Panc1 (cell line): ENCODE measurements at regions not wholly inside any gene's neighbourhood (a gene's known extent, or its start where the extent isn't known, plus 50 kb on each side); places are given as distances from the start of the nearest gene placed in this dataset.
"Not testable (repeated sequence)": the region's sequence is repeated elsewhere in the genome, so short reads cannot be mapped to it uniquely, and the experiment has no call there.

Experiments used
- ATAC-seq: fragments of 200-7000 bp; cut with Tn5 transposase; 2 replicates; pipeline ENCODE4 v1.9.1; 2020; ENCODE audit warnings: mild to moderate bottlenecking, moderate library complexity
- BruUV-seq: library from RNA; stranded (reverse); fragments of 400-500 nt; replicated peaks from 2 replicates; lab custom pipeline; 2021; lab: Mats Ljungman, UMichigan
- CTCF ChIA-PET: fragments of 300-600 bp; sonication (Branson Sonifier 250); formaldehyde crosslinking; loops from one replicate; lab custom pipeline; 2022; ENCODE audit warnings: antibody characterized with exemption; lab: Charles Lee
- POLR2A ChIA-PET: fragments of 300-600 bp; sonication (Branson Sonifier 250); formaldehyde crosslinking; loops from one replicate; lab custom pipeline; 2022; ENCODE audit warnings: antibody characterized with exemption; lab: Charles Lee
- DNase-seq: peaks from one replicate; pipeline ENCODE4 v3.0.0-alpha.2; 2010; ENCODE audit warnings: low read depth, low spot score
- H3K27ac ChIP-seq: 2 replicates; pipeline ENCODE4 v1.5.1; 2011; ENCODE audit warnings: mild to moderate bottlenecking, low read length, inconsistent platforms
- H3K27me3 ChIP-seq: fragments of 200-500 bp; sonication (Bioruptor generic); 2 replicates; pipeline ENCODE4 v1.6.0; 2014; ENCODE audit warnings: low read length, inconsistent platforms; ENCODE audit not compliant: control insufficient read depth, insufficient read depth
- H3K36me3 ChIP-seq: fragments of 200-500 bp; sonication (Bioruptor generic); 2 replicates; pipeline ENCODE4 v1.5.1; 2014; ENCODE audit warnings: inconsistent platforms, mild to moderate bottlenecking, low read length, moderate library complexity; ENCODE audit not compliant: control insufficient read depth, insufficient read depth
- H3K4me1 ChIP-seq: 2 replicates; pipeline ENCODE4 v1.5.1; 2011; ENCODE audit warnings: inconsistent platforms, mild to moderate bottlenecking, low read length, moderate library complexity; ENCODE audit not compliant: control insufficient read depth, insufficient read depth
- H3K4me3 ChIP-seq, 2 experiments: 2 replicates each; pipeline ENCODE4 v1.5.1; 2011 to 2012; ENCODE audit warnings: low read depth in 2 of 2, low read length in 2 of 2, mild to moderate bottlenecking in 2 of 2, inconsistent platforms in 1 of 2, moderate library complexity in 1 of 2
- H3K9me3 ChIP-seq: fragments of 200-500 bp; sonication (Bioruptor generic); 2 replicates; pipeline ENCODE4 v1.5.1; 2014; ENCODE audit warnings: low read depth, mild to moderate bottlenecking, inconsistent platforms, low read length, moderate library complexity; ENCODE audit not compliant: control insufficient read depth, insufficient read depth
- CTCF ChIP-seq: fragments of 450-650 bp; IDR thresholded peaks from 2 replicates; pipeline ENCODE4 v1.5.1; 2017; ENCODE audit warnings: mild to moderate bottlenecking
- POLR2AphosphoS5 ChIP-seq: IDR thresholded peaks from 2 replicates; pipeline ENCODE4 v1.6.1; 2012; ENCODE audit warnings: mild to moderate bottlenecking, low read depth, low read length, moderate library complexity
- REST ChIP-seq, 2 experiments: IDR thresholded peaks; 2 replicates each; pipeline ENCODE4 v1.6.1; 2011 to 2012; ENCODE audit warnings: low read depth in 2 of 2, control low read depth in 1 of 2, low read length in 1 of 2, mild to moderate bottlenecking in 1 of 2, moderate library complexity in 1 of 2; ENCODE audit not compliant: insufficient read depth in 1 of 2
- SIN3A ChIP-seq: IDR thresholded peaks from 2 replicates; pipeline ENCODE4 v1.6.1; 2012; ENCODE audit warnings: low read depth, mild to moderate bottlenecking, low read length, moderate library complexity, borderline replicate concordance; ENCODE audit not compliant: insufficient read depth
- TCF7L2 ChIP-seq: IDR thresholded peaks from 2 replicates; pipeline ENCODE4 v1.6.1; 2011; ENCODE audit warnings: mild to moderate bottlenecking, low read depth, low read length, inconsistent platforms
- in situ Hi-C: cut with HindIII; loops from 2 replicates; pipeline ENCODE4 v1.10.0; 2016; ENCODE audit warnings: low sequenced_read_pairs, low pct_unique_long_range_greater_than_20kb
- intact Hi-C: fragments of 100-400 bp; cut with micrococcal nuclease; formaldehyde crosslinking; loops from one replicate; pipeline ENCODE4 v1.10.0; 2022; ENCODE audit not compliant: unreplicated experiment

DNA sequence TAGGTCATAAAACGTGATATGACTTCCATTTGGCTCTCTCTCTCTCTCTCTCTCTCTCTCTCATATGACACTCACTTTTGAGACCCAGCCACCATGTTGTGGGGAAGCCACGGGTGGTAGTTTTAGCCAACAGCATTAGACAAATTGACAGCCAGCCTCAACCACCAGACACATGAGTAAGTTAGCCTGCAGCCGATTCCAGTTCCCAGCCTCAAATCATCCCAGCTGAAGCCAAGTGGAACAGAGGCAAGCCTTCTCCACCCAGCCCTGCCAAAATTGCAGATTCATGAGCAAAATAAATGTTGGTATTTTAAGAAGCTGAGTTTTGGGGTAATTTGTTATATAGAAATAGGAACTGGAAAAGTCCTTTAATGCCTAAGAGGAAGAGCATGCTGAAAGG lies 98.0 kb upstream of the DNAH14 start:
- peaks cover 3% of the 10 kb centered on the region; the same call in 1 of the 2 replicates for H3K9me3 ChIP-seq
- no TSS peak for BruUV-seq
- ATAC-seq: no peak

DNA sequence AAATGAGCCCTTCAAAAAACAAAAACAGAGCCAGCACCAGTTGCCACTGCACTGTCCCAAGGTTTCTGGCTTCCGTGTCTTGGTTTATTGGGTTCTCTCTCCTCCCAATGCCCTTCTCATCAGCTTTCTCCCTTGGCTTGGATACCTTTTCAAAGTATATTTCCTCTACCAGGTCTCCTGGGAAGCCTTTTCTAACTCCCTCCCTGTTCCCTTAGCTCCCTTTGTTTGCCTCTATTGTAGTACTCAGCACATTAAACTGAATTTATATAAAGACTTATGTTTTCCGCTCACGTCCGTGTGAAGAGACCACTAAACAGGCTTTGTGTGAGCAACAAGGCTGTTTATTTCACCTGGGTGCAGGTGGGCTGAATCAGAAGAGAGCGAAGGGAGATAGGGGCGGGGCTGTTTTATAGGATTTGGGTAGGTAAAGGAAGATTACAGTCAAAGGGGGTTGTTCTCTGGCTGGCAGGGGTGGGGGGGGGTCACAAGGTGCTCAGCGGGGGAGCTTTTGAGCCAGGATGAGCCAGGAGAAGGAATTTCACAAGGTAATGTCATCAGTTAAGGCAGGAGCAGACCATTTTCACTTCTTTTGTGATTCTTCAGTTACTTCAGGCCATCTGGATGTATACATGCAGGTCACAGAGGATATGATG lies 89.7 kb upstream of the DNAH14 start:
- BruUV-seq, H3K27ac ChIP-seq, in situ Hi-C loops, ATAC-seq, H3K9me3 ChIP-seq, DNase-seq, CTCF ChIA-PET, intact Hi-C loops, POLR2A ChIA-PET, H3K4me3 ChIP-seq, H3K4me1 ChIP-seq, H3K36me3 ChIP-seq, H3K27me3 ChIP-seq: not testable (repeated sequence)

More for the DNA sequence above, 98.0 kb upstream of the DNAH14 start:
- POLR2A ChIA-PET: no interaction called here
- CTCF ChIA-PET: no interaction called here
- intact Hi-C loops: no loop called here
- Histone ChIP-seq H3K4me1 (no peaks in the 10 kb centered on the region), H3K27me3 (no peaks in the 10 kb centered on the region), H3K27ac (no peak overlapping the region), H3K36me3 (no peaks in the 10 kb centered on the region), H3K4me3 (no peak overlapping the region)
- DNase-seq: no peak
- in situ Hi-C loops: no loop called here
- TF ChIP-seq TCF7L2: no peak
- TF ChIP-seq SIN3A: no peak
- no peak for TF ChIP-seq REST (IDR thresholded peaks at IDR 0.05; ENCODE audit: insufficient read depth in 1 of 2, low read depth in 2 of 2, low read length in 1 of 2)
- TF ChIP-seq CTCF: no peak
- no peak for TF ChIP-seq POLR2AphosphoS5

- H3K4me1 ChIP-seq, in situ Hi-C loops, H3K4me3 ChIP-seq, intact Hi-C loops, H3K27me3 ChIP-seq, BruUV-seq, H3K27ac ChIP-seq, POLR2A ChIA-PET, H3K36me3 ChIP-seq, CTCF ChIA-PET, ATAC-seq, H3K9me3 ChIP-seq, DNase-seq: not testable (repeated sequence)
These were observed 87.7 kb upstream of the DNAH14 start for GRCh38 chr1:224841803-224842202.
